ENCODE measurements at regions not wholly inside any gene's neighbourhood (a gene's known extent, or its start where the extent isn't known, plus 50 kb on each side); places are given as distances from the start of the nearest gene placed in this dataset.

DNA sequence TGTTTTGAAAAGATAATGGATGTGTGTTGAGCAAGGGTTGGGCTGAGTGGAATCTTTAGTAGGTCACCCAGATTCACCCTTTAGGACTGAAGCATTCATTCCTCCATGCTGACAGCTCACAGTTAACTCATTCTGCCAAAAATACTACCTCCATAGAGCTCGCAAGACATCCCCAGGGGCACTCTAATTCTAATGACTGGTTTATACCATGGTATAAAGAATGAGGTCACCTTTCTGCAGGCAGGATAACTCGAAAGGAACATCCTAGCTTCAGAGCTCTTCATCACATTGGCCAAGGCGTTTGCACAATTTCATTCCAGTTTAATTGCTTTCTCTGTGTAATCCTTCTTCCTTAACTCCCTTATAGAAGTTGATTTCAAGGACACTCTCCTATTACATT is 1257.2 kb upstream of the EYS start:
- TF ChIP-seq POLR2AphosphoS5 (IDR thresholded peaks at IDR 0.05) (no peak), POLR2A (IDR thresholded peaks at IDR 0.05) (no peak)
- TF ChIP-seq, protein P1, sequence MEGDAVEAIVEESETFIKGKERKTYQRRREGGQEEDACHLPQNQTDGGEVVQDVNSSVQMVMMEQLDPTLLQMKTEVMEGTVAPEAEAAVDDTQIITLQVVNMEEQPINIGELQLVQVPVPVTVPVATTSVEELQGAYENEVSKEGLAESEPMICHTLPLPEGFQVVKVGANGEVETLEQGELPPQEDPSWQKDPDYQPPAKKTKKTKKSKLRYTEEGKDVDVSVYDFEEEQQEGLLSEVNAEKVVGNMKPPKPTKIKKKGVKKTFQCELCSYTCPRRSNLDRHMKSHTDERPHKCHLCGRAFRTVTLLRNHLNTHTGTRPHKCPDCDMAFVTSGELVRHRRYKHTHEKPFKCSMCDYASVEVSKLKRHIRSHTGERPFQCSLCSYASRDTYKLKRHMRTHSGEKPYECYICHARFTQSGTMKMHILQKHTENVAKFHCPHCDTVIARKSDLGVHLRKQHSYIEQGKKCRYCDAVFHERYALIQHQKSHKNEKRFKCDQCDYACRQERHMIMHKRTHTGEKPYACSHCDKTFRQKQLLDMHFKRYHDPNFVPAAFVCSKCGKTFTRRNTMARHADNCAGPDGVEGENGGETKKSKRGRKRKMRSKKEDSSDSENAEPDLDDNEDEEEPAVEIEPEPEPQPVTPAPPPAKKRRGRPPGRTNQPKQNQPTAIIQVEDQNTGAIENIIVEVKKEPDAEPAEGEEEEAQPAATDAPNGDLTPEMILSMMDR (IDR thresholded peaks at IDR 0.05): no peak

Measured in prostate gland (tissue), 2 donors.